ENCODE measurements at regions not wholly inside any gene's neighbourhood (a gene's known extent, or its start where the extent isn't known, plus 50 kb on each side); places are given as distances from the start of the nearest gene placed in this dataset.

DNA sequence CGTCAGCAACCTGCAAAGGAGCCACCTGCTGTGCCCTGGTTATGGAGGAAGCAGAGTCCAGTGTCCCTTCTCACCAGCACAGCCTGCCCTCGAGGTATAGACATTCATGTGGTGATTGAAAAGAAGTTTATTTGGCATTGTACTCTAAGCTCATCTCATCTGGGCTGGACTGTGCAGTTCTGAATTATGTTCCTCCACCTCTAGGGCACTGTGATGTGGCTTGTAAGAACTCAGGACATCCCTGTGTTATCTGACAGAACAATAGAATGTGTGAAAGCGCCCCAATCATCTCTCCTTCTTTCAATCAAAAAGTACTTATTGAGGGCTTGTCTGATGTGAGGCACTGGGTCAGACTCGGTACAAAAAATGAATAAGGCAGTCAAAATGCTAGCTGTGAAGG is 140.1 kb downstream of the DHRS2 start:
- Mint-ChIP-seq H3K4me3 (no peak overlapping the region), H3K27me3 (peaks cover 26% of the 10 kb centered on the region), H3K9me3 (no peaks in the 10 kb centered on the region), H3K27ac (no peak overlapping the region), H3K4me1 (no peaks in the 10 kb centered on the region), H3K36me3 (ENCODE audit: low read depth) (no peaks in the 10 kb centered on the region)
- ChIA-PET POLR2A (no interaction called here), CTCF (interaction anchor here (0.6 kb wide), 1 partner anchor 7 kb away, joined by 3 read pairs; no protein-coding TSS in a partner anchor)
- DNase-seq: no peak

DNA sequence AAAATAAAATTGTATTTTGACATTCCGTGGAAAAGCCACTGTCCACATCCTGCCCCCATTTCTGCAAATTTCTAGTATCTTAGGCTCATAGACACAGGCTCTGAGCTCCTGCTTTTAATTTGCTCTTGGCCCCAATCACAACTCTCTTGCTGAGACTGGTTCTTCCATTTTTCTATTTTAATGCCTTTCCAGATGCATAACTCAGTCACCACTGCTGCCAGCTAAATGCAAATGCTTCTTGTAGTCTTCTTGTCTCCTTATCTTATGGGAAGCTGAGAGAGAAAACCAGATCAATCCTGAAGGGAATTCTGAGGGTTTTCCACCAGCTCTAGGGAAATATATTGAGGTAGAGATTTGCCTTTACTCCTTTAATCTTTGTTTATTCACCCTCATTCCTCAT is 149.0 kb downstream of the DHRS2 start:
- ChIA-PET POLR2A (no interaction called here), CTCF (interaction anchor here (0.9 kb wide), 1 partner anchor 14 kb away, joined by 3 read pairs; no protein-coding TSS in a partner anchor)
- DNase-seq: no peak
- no peak overlapping the region for H3K4me3 Mint-ChIP-seq
- no peaks in the 10 kb centered on the region for H3K4me1 Mint-ChIP-seq
- no peaks in the 10 kb centered on the region for H3K9me3 Mint-ChIP-seq
- H3K36me3 Mint-ChIP-seq (ENCODE audit: low read depth): no peaks in the 10 kb centered on the region
- H3K27ac Mint-ChIP-seq: no peak overlapping the region
- H3K27me3 Mint-ChIP-seq: peaks cover 27% of the 10 kb centered on the region

DNA sequence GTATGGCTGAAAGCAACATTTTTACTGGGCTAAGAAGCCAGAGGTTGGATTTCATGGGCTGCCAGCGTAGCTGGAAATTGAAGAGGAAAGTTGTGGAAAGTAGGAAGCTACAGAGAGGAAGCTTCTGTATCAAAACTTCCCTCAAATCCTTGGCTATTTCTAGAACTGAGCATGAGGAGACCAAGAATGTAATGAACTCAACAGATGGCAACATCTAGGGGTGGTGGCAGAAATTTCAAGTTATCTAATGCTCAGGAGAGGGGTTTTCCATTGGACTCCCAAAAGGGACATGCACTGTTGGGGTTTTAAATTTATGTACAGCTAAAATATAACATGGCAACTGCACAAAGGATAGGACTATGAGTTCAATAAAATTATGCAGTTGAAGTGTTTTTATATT is 151.3 kb downstream of the DHRS2 start:
- H3K4me1 Mint-ChIP-seq: no peaks in the 10 kb centered on the region
- ChIA-PET POLR2A (no interaction called here), CTCF (no interaction called here)
- no peak for DNase-seq
- no peaks in the 10 kb centered on the region for H3K9me3 Mint-ChIP-seq
- peaks cover 31% of the 10 kb centered on the region for H3K27me3 Mint-ChIP-seq
- no peaks in the 10 kb centered on the region for H3K36me3 Mint-ChIP-seq (ENCODE audit: low read depth)
- H3K27ac Mint-ChIP-seq: no peak overlapping the region
- H3K4me3 Mint-ChIP-seq: no peak overlapping the region

DNA sequence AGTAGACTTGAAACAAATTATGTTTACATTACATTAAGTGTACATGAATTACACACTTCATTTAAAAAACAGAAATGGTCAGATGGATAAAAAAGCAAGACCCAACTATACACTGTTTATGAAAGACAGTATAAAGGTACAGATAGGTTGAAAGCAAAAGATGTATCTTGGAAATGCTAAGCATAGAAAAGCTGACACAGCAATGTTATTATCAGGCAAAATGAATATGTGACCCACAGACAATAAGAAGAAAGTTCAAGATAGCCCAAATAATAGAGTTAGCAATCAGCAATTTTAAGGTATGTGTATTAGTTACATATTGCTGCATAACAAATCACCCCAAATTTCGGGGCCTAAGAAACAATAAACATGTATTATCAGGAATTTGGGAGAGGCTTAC is 153.5 kb downstream of the DHRS2 start:
- Mint-ChIP-seq H3K4me3 (no peak overlapping the region), H3K9me3 (no peaks in the 10 kb centered on the region), H3K36me3 (ENCODE audit: low read depth) (no peaks in the 10 kb centered on the region), H3K27me3 (peaks cover 24% of the 10 kb centered on the region), H3K4me1 (no peaks in the 10 kb centered on the region), H3K27ac (no peak overlapping the region)
- POLR2A ChIA-PET: no interaction called here
- CTCF ChIA-PET: no interaction called here
- no peak for DNase-seq

DNA sequence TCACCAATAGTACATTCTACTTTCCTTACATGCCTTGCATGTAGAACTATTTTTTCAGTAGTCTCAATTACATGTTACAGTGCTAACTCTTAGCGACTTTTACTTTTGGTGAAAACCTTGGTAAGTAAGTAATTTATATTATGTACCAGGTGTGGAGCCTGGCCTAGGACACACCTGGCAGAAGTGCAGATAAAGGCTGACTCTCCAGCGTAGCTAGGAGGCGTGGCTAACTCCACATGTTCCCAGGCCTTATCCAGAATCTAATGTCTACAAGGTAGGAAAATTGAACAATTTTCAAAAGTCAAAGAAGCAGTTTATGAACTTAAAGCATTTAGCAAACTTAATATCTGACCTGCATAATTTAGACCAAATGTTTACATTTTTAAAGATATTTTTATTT is 157.4 kb downstream of the DHRS2 start:
- Mint-ChIP-seq H3K4me1 (no peaks in the 10 kb centered on the region), H3K36me3 (ENCODE audit: low read depth) (no peaks in the 10 kb centered on the region), H3K27me3 (peaks cover 13% of the 10 kb centered on the region), H3K9me3 (no peaks in the 10 kb centered on the region), H3K27ac (no peak overlapping the region), H3K4me3 (no peak overlapping the region)
- POLR2A ChIA-PET: no interaction called here
- CTCF ChIA-PET: no interaction called here
- DNase-seq: no peak

DNA sequence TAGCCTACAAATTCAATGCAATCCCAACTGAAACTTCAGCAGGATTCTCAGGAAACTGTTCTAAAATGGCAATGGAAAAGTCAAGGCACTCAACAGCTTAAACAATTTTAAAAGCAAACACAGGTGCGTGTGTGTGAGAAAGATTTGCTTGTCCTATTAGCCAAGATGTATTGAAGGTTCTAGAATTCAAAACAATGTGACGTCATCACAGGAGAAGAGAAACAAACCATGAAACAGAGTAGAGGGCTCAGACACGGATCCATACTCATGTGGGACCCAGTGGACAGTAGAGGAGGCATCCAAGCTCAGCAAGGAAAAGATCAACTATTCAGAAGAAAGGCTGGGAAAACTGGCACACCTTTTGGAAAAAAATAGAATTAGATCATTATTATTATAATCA is 152.8 kb upstream of the DHRS4 start:
- DNase-seq: no peak
- no peak overlapping the region for H3K27ac Mint-ChIP-seq
- no peak overlapping the region for H3K4me3 Mint-ChIP-seq
- ChIA-PET CTCF (no interaction called here), POLR2A (no interaction called here)
- H3K27me3 Mint-ChIP-seq: peaks cover 15% of the 10 kb centered on the region
- H3K36me3 Mint-ChIP-seq (ENCODE audit: low read depth): no peaks in the 10 kb centered on the region
- no peaks in the 10 kb centered on the region for H3K4me1 Mint-ChIP-seq
- peaks cover 2% of the 10 kb centered on the region for H3K9me3 Mint-ChIP-seq

DNA sequence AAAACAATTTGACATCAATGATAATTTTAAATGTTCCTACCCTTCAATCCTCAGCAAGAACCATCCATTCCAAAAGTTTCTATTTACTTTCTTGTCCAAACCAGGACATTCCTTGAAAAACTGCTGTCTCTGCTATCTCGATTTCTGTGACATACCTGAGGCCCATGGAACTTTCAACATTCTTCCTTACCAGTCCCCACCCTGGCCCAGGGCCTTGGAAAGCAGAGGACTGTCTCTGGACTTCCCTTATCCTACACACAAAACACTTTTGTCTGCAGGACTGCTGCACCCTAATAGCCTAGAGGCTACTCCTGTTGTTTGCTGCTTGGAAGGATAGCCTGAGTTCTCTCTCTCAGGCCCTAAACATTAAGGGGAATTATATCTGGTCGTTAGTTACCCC is 151.8 kb upstream of the DHRS4 start:
- no peaks in the 10 kb centered on the region for H3K36me3 Mint-ChIP-seq (ENCODE audit: low read depth)
- ChIA-PET CTCF (no interaction called here), POLR2A (no interaction called here)

DNA sequence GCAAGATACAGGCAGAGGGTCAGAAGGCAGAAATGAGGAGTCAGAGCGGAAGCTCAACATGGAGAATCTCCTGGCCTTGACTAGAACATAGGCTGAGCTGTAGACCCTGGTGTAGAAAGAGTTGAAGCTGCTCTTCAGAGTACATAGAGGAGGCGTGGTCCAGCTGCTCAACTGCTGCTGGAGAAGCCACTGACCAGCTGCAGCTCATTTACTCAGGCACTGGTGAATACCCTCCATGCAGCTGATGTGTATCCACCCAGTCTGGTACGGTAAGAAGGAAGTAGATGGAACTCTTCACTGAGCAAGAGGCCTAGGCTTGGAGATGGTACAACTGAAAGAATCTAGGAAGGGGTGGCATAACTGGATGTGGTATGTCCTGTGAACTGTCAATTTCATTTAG is 148.8 kb upstream of the DHRS4 start:
- DNase-seq: no peak
- ChIA-PET POLR2A (no interaction called here), CTCF (no interaction called here)
- Mint-ChIP-seq H3K4me3 (no peak overlapping the region), H3K9me3 (peaks cover 2% of the 10 kb centered on the region), H3K27ac (no peak overlapping the region), H3K36me3 (ENCODE audit: low read depth) (no peaks in the 10 kb centered on the region), H3K4me1 (no peaks in the 10 kb centered on the region), H3K27me3 (peaks cover 12% of the 10 kb centered on the region)

More for the DNA sequence above, 151.8 kb upstream of the DHRS4 start:
- peaks cover 15% of the 10 kb centered on the region for H3K27me3 Mint-ChIP-seq
- no peak for DNase-seq
- no peaks in the 10 kb centered on the region for H3K4me1 Mint-ChIP-seq
- H3K9me3 Mint-ChIP-seq: peaks cover 2% of the 10 kb centered on the region
- no peak overlapping the region for H3K27ac Mint-ChIP-seq
- no peak overlapping the region for H3K4me3 Mint-ChIP-seq

DNA sequence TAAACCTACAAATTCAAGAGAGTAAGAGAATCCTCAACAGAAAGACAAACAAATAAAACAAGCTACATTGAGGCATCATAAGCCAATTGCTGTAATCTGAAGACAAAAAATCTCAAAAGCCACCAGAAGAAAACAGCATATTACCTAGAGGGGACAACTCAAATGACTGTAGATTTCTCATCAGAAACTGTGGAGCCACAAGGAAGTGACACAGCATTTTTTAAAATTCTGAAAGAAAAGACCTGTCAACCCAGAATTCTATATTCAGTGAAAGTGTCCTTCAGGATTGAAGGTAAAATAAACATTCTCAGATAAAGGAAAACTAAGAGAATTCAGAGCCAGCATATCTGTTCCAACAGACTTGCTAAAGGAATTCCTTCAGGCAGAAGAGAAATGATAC is 147.8 kb upstream of the DHRS4 start:
- CTCF ChIA-PET: no interaction called here
- no peak for DNase-seq
- Mint-ChIP-seq H3K4me3 (no peak overlapping the region), H3K27ac (no peak overlapping the region), H3K36me3 (ENCODE audit: low read depth) (no peaks in the 10 kb centered on the region), H3K4me1 (no peaks in the 10 kb centered on the region), H3K27me3 (peaks cover 8% of the 10 kb centered on the region), H3K9me3 (peaks cover 2% of the 10 kb centered on the region)
- POLR2A ChIA-PET: no interaction called here

DNA sequence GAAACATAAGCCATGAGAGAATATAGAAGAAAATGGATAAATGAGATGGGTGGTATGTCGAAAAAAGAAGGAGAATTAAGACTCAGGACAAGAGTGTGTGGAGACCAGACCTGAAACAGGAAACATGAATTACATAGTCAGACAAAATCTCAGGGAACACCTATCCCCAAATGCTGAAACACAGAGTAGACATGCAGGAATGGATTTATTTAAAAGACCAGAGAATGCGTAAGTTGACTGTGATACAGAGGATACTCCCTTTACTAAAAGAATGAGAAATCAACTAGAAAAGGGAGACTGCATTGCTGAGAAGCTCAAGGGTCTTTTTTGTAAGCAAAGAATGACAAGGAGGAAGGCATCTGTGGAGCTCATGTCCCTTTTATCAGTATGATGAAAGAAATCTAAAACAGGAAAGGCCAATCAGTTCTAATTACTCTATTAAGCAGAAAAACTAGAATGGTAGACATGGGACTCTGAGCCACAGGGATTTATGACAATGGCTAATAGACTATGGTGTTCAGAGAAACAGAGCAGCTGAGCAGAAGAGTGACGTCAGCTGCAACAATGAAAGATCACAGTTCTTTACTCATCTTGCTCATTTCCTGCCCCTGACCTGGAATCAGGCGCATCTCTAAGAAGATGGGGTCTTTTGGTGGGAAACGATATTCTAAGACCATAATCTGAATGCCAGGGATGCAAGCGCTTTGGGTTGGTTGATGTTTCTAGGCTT is 138.9 kb upstream of the DHRS4 start:
- Mint-ChIP-seq H3K36me3 (ENCODE audit: low read depth) (no peaks in the 10 kb centered on the region), H3K27ac (no peak overlapping the region), H3K27me3 (peaks cover 3% of the 10 kb centered on the region), H3K4me1 (no peaks in the 10 kb centered on the region), H3K9me3 (no peaks in the 10 kb centered on the region), H3K4me3 (no peak overlapping the region)
- POLR2A ChIA-PET: no interaction called here
- no peak for DNase-seq
- CTCF ChIA-PET: interaction anchor here (0.6 kb wide), 1 partner anchor 19 kb away, joined by 3 read pairs; no protein-coding TSS in a partner anchor

DNA sequence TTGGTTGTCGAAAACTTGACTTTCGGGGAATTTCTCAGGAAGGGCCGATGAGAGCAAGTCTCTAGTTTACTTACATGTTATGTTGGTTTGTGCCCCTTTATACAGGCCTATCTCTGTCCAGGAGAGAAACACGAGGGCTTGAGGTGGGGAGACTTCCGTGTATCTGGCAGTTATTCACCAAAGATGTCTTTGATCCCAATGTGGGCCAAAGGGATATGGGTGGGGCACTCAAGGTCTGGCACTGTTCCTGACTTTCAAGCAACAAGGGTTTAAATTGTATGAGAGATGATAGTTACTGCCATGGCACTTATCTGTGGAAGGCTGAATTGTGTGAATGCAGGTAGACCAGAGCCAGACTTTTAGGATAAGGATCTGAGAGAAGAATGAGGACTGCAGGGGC is 137.2 kb upstream of the DHRS4 start:
- ChIA-PET POLR2A (no interaction called here), CTCF (no interaction called here)
- no peaks in the 10 kb centered on the region for H3K36me3 Mint-ChIP-seq (ENCODE audit: low read depth)
- no peak overlapping the region for H3K27ac Mint-ChIP-seq
- no peak overlapping the region for H3K4me3 Mint-ChIP-seq
- H3K27me3 Mint-ChIP-seq: peaks cover 3% of the 10 kb centered on the region
- no peaks in the 10 kb centered on the region for H3K4me1 Mint-ChIP-seq
- no peaks in the 10 kb centered on the region for H3K9me3 Mint-ChIP-seq
- no peak for DNase-seq

DNA sequence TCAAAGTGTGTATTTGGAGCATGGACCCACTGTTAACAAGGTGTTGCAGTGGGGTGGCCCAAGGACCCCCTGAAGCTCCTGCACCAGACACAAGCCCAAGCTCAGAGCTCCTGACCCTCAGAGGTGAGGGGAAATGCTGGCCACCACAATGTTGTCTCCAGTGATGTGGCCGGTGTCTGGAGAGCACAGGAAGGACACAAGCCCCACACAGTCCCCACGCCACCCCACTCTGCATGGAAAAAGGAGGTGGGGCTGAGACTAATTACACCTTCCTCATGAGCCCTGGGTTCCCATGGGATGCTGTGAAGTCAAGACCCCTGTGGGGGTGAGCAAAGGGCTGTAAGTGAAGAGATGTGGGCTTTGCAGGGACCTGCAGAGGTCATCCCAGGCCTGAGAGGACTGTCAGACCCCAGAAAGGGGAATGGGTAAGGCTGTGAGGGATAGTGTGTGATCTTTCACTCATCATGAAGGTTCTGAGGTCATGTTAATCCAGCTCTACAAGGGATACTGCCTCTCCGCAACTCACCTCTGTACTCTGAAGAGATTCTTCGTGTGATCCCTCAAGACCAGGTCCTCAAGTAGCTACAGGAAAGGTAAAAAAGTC is 136.3 kb upstream of the DHRS4 start:
- H3K4me3 Mint-ChIP-seq: no peak overlapping the region
- CTCF ChIA-PET: interaction anchor here (0.5 kb wide), 1 partner anchor 206 kb away, joined by 3 read pairs; no protein-coding TSS in a partner anchor
- H3K27me3 Mint-ChIP-seq: peaks cover 7% of the 10 kb centered on the region
- POLR2A ChIA-PET: no interaction called here
- no peaks in the 10 kb centered on the region for H3K4me1 Mint-ChIP-seq
- H3K27ac Mint-ChIP-seq: no peak overlapping the region
- DNase-seq: no peak
- H3K36me3 Mint-ChIP-seq (ENCODE audit: low read depth): no peaks in the 10 kb centered on the region
- H3K9me3 Mint-ChIP-seq: no peaks in the 10 kb centered on the region

DNA sequence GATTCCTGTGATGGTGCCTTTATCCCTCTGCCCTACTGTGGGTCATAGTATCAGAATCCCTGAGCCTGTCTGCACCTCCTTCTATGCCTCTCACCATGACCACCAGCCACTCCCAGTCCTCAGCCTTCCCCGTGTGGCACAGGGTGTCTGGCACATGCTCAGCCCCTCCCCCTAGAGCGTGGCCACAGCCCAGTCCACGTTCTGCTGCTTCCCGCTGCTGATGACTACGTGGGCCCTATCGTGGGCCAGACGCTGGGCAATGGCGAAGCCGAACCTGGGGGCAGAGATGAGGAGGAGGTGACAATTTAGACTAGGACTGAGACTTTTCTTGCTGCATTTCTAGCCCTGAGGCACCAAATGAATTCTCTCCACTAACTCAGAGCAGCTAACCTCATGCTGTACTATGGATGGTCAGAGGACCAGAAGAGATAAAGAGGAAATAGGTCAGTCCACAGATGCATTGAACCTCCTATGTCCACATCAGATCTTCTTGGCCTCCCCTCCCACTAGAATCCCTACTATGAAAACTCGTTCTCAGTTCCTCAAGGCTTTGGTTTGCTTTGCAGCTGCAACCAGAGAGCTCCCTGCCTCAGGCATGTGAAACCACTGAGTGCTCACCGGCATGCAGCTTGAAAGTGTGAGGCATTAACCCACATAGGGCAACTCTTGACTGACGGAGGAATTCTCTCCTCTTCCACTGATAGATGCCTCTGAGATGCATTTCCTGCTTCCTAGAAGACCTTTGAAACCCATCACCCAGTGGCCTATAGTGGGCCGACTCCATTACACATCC is 126.3 kb upstream of the DHRS4 start:
- Mint-ChIP-seq H3K4me3 (no peak overlapping the region), H3K27ac (no peak overlapping the region), H3K9me3 (no peaks in the 10 kb centered on the region), H3K4me1 (no peaks in the 10 kb centered on the region), H3K27me3 (peaks cover under 1% of the 10 kb centered on the region), H3K36me3 (ENCODE audit: low read depth) (no peaks in the 10 kb centered on the region)
- CTCF ChIA-PET: no interaction called here
- no peak for DNase-seq
- POLR2A ChIA-PET: no interaction called here
